ENCODE measurements at regions not wholly inside any gene's neighbourhood (a gene's known extent, or its start where the extent isn't known, plus 50 kb on each side); places are given as distances from the start of the nearest gene placed in this dataset.
"Not testable (repeated sequence)": the region's sequence is repeated elsewhere in the genome, so short reads cannot be mapped to it uniquely, and the experiment has no call there.

DNA sequence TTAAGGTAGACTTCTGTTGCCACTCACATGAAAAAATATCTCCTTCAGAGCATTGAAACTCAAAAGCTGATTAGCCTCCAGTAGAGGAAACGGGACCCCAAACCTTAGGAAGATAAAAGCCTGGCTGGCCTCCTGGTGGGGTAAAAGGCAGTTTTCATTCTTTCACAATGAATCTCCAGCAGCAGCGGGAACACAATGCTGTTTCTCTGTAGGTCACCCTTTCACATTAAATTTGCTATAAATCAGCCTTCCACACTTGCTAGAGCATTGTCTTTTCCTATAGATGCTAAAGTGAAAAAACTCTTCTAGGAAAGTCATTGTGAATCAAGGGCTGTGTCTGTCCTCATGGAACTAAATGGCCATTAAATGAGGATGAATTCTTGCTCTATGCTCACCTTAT lies 207.3 kb upstream of the MAGEB2 start:
- TF ChIP-seq, protein P1, sequence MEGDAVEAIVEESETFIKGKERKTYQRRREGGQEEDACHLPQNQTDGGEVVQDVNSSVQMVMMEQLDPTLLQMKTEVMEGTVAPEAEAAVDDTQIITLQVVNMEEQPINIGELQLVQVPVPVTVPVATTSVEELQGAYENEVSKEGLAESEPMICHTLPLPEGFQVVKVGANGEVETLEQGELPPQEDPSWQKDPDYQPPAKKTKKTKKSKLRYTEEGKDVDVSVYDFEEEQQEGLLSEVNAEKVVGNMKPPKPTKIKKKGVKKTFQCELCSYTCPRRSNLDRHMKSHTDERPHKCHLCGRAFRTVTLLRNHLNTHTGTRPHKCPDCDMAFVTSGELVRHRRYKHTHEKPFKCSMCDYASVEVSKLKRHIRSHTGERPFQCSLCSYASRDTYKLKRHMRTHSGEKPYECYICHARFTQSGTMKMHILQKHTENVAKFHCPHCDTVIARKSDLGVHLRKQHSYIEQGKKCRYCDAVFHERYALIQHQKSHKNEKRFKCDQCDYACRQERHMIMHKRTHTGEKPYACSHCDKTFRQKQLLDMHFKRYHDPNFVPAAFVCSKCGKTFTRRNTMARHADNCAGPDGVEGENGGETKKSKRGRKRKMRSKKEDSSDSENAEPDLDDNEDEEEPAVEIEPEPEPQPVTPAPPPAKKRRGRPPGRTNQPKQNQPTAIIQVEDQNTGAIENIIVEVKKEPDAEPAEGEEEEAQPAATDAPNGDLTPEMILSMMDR (IDR thresholded peaks at IDR 0.05), result no peak
- no peak for TF ChIP-seq POLR2A (IDR thresholded peaks at IDR 0.05)
- Histone ChIP-seq H3K4me3 (no peak overlapping the region), H3K27me3 (no peaks in the 10 kb centered on the region), H3K36me3 (ENCODE audit: low read depth, missing control alignments) (no peaks in the 10 kb centered on the region), H3K27ac (no peak overlapping the region), H3K9me3 (no peaks in the 10 kb centered on the region), H3K4me1 (no peaks in the 10 kb centered on the region)
- WGBS, 2 donors, result 71 to 87% methylated on average over 1 to 2 of the region's 2 CpGs
- intact Hi-C loops (cut with DNase I; ENCODE audit: low total_unique reads), result no loop called here
- no peak for DNase-seq

GRCh38 chrX:30010471-30010870 lies 204.9 kb upstream of the MAGEB2 start:
- Histone ChIP-seq H3K36me3 (ENCODE audit: low read depth, missing control alignments) (no peaks in the 10 kb centered on the region), H3K27me3 (no peaks in the 10 kb centered on the region), H3K4me1 (no peaks in the 10 kb centered on the region), H3K9me3 (no peaks in the 10 kb centered on the region), H3K4me3 (no peak overlapping the region), H3K27ac (no peak overlapping the region)
- intact Hi-C loops (cut with DNase I; ENCODE audit: low total_unique reads), result no loop called here
- no peak for DNase-seq
- 69 to 100% methylated on average over 1 to 3 of the region's 3 CpGs for WGBS, 2 donors
- TF ChIP-seq, protein P1 (IDR thresholded peaks at IDR 0.05), result no peak
- no peak for TF ChIP-seq POLR2A (IDR thresholded peaks at IDR 0.05)

DNA sequence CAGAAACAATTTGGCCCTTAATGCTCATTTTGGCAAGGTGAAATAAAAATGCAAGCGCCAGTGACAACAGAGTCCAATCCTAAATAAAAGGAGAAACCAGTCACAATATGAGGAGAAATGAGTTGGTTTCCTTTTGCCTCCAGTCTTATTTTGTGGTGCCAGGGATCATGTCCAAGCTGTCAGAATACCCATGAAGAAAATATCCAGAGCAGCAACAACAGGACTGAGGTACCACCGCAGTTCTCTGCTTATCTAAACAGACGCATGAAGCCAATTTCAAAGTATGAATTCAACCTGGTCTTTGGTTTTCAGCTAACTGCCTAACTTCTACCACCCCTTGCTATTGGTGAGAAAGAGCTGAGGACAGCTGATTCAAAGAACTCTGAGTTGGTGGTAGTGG lies 199.9 kb upstream of the MAGEB2 start:
- WGBS, 2 donors, result 51 to 93% methylated on average over 3 of the region's 3 CpGs
- Histone ChIP-seq H3K36me3 (ENCODE audit: low read depth, missing control alignments) (no peaks in the 10 kb centered on the region), H3K9me3 (no peaks in the 10 kb centered on the region), H3K4me3 (no peak overlapping the region), H3K27ac (no peak overlapping the region), H3K4me1 (no peaks in the 10 kb centered on the region), H3K27me3 (no peaks in the 10 kb centered on the region)
- intact Hi-C loops (cut with DNase I; ENCODE audit: low total_unique reads), result no loop called here
- TF ChIP-seq, protein P1 (IDR thresholded peaks at IDR 0.05), result no peak
- TF ChIP-seq POLR2A (IDR thresholded peaks at IDR 0.05), result no peak
- no peak for DNase-seq

GRCh38 chrX:30027636-30028035 lies 187.7 kb upstream of the MAGEB2 start:
- 63 to 70% methylated on average over 1 to 2 of the region's 2 CpGs for WGBS, 2 donors
- TF ChIP-seq POLR2A (IDR thresholded peaks at IDR 0.05), result no peak
- TF ChIP-seq, protein P1 (IDR thresholded peaks at IDR 0.05), result no peak
- no peaks in the 10 kb centered on the region for H3K36me3 ChIP-seq (ENCODE audit: low read depth, missing control alignments)
- H3K27me3 ChIP-seq, result no peaks in the 10 kb centered on the region
- no peak overlapping the region for H3K4me3 ChIP-seq
- no peaks in the 10 kb centered on the region for H3K4me1 ChIP-seq
- no peak overlapping the region for H3K27ac ChIP-seq
- H3K9me3 ChIP-seq, result no peaks in the 10 kb centered on the region
- no peak for DNase-seq
- intact Hi-C loops (cut with DNase I; ENCODE audit: low total_unique reads), result no loop called here

DNA sequence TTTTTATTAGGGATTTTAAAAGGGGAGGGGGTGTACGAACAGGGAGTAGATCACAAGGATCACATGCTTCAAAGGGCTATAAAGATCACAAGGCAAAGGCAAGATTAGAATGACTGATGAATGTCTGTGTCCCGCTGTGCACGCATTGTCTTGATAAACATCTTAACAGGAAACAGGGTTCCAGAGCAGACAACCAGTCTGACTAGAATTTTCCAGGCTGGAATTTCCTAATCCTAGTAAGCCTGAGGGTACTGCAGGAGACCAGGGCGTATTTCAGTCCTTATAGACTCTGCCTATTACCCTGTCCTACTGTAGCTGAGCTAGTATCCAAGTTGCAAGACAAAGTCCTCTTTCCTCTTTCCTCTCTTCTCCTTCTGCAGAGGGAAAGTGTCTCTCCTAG lies 179.0 kb upstream of the MAGEB2 start:
- DNase-seq; H3K4me3 ChIP-seq; H3K27me3 ChIP-seq; H3K27ac ChIP-seq; intact Hi-C loops (cut with DNase I; ENCODE audit: low total_unique reads); H3K9me3 ChIP-seq; H3K4me1 ChIP-seq; H3K36me3 ChIP-seq (ENCODE audit: low read depth, missing control alignments): not testable (repeated sequence)
- 75 to 87% methylated on average over 2 to 4 of the region's 4 CpGs for WGBS, 2 donors
